ENCODE measurements at regions not wholly inside any gene's neighbourhood (a gene's known extent, or its start where the extent isn't known, plus 50 kb on each side); places are given as distances from the start of the nearest gene placed in this dataset.

DNA sequence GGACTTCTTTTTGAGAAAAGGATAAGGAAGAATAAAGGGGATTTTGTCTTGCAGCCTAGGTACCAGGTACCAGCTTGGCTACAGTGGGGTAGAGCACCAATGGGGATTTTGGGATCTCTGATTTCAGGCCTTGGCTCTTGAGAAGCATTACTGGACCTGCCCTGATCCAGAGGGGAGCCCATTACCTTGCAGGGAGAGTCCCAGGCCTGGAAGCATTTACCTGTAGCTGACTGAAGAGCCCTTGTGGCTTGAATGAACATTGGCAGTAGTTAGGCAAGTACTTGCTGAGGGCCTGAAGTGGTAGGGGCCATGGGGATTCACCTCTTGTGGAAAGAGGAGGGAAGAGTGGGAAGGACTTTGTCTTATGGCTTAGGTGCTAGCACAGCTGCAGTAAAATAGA lies 308.2 kb upstream of the FBXO33 start:
- Histone ChIP-seq H3K36me3 (ENCODE audit: control insufficient read depth, insufficient read depth, low read length) (no peaks in the 10 kb centered on the region), H3K27me3 (ENCODE audit: control insufficient read depth, insufficient read depth, low read length) (no peaks in the 10 kb centered on the region), H3K4me3 (ENCODE audit: low read depth, low read length) (no peak overlapping the region)
- TF ChIP-seq, protein P1, sequence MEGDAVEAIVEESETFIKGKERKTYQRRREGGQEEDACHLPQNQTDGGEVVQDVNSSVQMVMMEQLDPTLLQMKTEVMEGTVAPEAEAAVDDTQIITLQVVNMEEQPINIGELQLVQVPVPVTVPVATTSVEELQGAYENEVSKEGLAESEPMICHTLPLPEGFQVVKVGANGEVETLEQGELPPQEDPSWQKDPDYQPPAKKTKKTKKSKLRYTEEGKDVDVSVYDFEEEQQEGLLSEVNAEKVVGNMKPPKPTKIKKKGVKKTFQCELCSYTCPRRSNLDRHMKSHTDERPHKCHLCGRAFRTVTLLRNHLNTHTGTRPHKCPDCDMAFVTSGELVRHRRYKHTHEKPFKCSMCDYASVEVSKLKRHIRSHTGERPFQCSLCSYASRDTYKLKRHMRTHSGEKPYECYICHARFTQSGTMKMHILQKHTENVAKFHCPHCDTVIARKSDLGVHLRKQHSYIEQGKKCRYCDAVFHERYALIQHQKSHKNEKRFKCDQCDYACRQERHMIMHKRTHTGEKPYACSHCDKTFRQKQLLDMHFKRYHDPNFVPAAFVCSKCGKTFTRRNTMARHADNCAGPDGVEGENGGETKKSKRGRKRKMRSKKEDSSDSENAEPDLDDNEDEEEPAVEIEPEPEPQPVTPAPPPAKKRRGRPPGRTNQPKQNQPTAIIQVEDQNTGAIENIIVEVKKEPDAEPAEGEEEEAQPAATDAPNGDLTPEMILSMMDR (IDR thresholded peaks at IDR 0.05; ENCODE audit: insufficient read depth, low read length, severe bottlenecking) = no peak
- FAIRE-seq = no peak
- no peak for DNase-seq (ENCODE audit: low read depth)

DNA sequence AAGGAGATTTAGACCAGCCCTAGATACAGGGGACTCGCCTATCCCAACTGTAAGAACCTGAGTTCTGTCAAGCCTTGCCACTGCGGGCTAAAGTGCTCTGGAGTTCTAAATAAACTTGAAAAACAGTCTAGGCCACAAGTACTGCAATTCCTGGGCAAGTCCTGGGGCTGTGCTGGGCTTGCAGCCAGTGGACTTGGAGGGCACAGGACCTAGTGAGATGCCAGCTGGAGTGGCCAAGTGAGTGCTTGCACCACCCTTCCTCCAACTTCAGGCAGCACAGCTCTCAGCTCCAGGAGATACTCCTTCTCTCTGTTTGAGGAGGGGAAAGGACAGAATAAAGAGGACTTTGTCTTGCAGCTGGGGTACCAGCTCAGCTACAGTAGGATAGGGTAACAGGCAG lies 307.6 kb upstream of the FBXO33 start:
- FAIRE-seq = no peak

GRCh38 chr14:39734306-39734705 lies 302.1 kb upstream of the FBXO33 start:
- Histone ChIP-seq H3K36me3 (ENCODE audit: control insufficient read depth, insufficient read depth, low read length) (no peaks in the 10 kb centered on the region), H3K27me3 (ENCODE audit: control insufficient read depth, insufficient read depth, low read length) (no peaks in the 10 kb centered on the region), H3K4me3 (ENCODE audit: low read depth, low read length) (no peak overlapping the region)
- FAIRE-seq (no peak), DNase-seq (ENCODE audit: low read depth) (no peak)
- TF ChIP-seq, protein P1 (IDR thresholded peaks at IDR 0.05; ENCODE audit: insufficient read depth, low read length, severe bottlenecking) = no peak

More for the DNA sequence above, 307.6 kb upstream of the FBXO33 start:
- DNase-seq (ENCODE audit: low read depth) = no peak
- no peaks in the 10 kb centered on the region for H3K36me3 ChIP-seq (ENCODE audit: control insufficient read depth, insufficient read depth, low read length)
- TF ChIP-seq, protein P1 (IDR thresholded peaks at IDR 0.05; ENCODE audit: insufficient read depth, low read length, severe bottlenecking) = no peak
- H3K4me3 ChIP-seq (ENCODE audit: low read depth, low read length) = no peak overlapping the region
- H3K27me3 ChIP-seq (ENCODE audit: control insufficient read depth, insufficient read depth, low read length) = no peaks in the 10 kb centered on the region

DNA sequence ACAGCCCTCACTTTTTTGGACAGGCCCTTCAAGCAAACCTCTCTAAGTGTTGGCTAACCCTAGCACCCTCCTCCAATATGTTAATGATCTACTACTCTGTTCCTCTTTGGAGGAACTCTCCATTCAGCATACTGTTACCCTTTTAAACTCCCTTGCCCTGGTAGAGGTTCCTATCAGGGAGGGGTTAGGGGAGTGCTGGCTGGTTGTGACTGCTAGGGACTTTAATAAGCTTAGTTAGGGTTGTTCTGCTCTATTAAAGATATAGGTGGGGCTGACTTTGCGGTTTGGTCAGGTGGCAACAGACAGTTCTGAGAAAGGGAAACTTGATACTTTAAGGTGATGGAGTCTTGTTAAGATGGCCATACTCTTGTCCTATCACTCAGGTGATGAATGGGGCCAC lies 301.5 kb upstream of the FBXO33 start:
- no peak overlapping the region for H3K4me3 ChIP-seq (ENCODE audit: low read depth, low read length)
- no peak for FAIRE-seq
- DNase-seq (ENCODE audit: low read depth) = no peak
- no peaks in the 10 kb centered on the region for H3K27me3 ChIP-seq (ENCODE audit: control insufficient read depth, insufficient read depth, low read length)
- TF ChIP-seq, protein P1 (IDR thresholded peaks at IDR 0.05; ENCODE audit: insufficient read depth, low read length, severe bottlenecking) = no peak
- no peaks in the 10 kb centered on the region for H3K36me3 ChIP-seq (ENCODE audit: control insufficient read depth, insufficient read depth, low read length)

DNA sequence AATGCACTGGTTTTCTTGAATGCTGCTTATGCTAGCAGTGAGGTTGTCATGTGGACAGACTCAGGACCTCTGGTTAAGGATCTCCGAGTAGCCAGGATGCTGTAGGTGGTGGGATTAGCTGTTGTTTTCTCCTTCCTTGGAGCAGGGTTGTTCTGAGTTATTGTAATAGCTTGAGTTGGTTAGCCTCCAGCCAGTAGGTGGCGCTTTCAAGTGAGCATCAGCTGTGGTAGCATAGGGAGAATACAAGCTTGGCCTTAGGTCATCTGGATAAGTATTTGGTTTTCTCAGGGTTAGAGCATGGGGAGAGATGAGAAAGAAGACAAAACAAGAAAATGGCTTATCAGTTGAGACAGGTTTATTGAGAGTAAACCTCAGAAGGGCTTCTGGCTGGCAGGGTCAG lies 299.7 kb upstream of the FBXO33 start:
- H3K36me3 ChIP-seq (ENCODE audit: control insufficient read depth, insufficient read depth, low read length) = no peaks in the 10 kb centered on the region
- TF ChIP-seq, protein P1 (IDR thresholded peaks at IDR 0.05; ENCODE audit: insufficient read depth, low read length, severe bottlenecking) = no peak
- no peak for FAIRE-seq
- no peak overlapping the region for H3K4me3 ChIP-seq (ENCODE audit: low read depth, low read length)
- H3K27me3 ChIP-seq (ENCODE audit: control insufficient read depth, insufficient read depth, low read length) = no peaks in the 10 kb centered on the region
- DNase-seq (ENCODE audit: low read depth) = no peak

DNA sequence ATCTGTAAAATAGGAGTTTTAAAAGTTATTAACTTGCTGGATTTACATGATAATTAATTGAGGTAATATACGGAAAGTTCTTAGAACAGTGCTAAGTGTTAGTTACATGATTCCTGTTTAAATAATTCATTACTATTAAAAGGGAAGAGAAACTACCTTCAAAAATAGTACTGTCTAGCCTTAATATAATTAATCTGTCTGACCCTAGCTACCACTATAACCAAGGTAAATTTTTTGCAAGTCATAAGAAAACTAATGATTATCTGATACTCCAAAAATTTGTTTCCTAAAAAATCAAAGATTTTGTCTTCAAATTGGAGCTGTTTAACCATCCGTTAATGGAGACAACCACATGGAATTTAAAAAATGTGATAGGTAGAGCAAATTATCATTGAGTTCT lies 294.3 kb upstream of the FBXO33 start:
- Histone ChIP-seq H3K36me3 (ENCODE audit: control insufficient read depth, insufficient read depth, low read length) (no peaks in the 10 kb centered on the region), H3K4me3 (ENCODE audit: low read depth, low read length) (no peak overlapping the region), H3K27me3 (ENCODE audit: control insufficient read depth, insufficient read depth, low read length) (no peaks in the 10 kb centered on the region)
- no peak for FAIRE-seq
- DNase-seq (ENCODE audit: low read depth) = no peak
- TF ChIP-seq, protein P1 (IDR thresholded peaks at IDR 0.05; ENCODE audit: insufficient read depth, low read length, severe bottlenecking) = no peak

Data from bronchial epithelial cell (primary cell).